H9 (cell line): ENCODE measurements at regions not wholly inside any gene's neighbourhood (a gene's known extent, or its start where the extent isn't known, plus 50 kb on each side); places are given as distances from the start of the nearest gene placed in this dataset.

Experiments used
- DNase-seq: peaks from one replicate; pipeline ENCODE4 v3.0.0-alpha.2; 2017
- H2AFZ ChIP-seq: one replicate; pipeline ENCODE4 v1.6.1; 2013; ENCODE audit warnings: mild to moderate bottlenecking, low read length, control low read depth, moderate library complexity
- H2AK5ac ChIP-seq: 2 replicates; pipeline ENCODE4 v1.6.1; 2013; ENCODE audit warnings: low read length, control low read depth, mixed read lengths; ENCODE audit not compliant: insufficient read length
- H2BK120ac ChIP-seq: one replicate; pipeline ENCODE4 v1.6.1; 2013; ENCODE audit warnings: low read depth, mild to moderate bottlenecking, low read length, control low read depth, inconsistent platforms; ENCODE audit not compliant: poor library complexity, severe bottlenecking
- H2BK12ac ChIP-seq: 2 replicates; pipeline ENCODE4 v1.6.1; 2013; ENCODE audit warnings: low read length, control low read depth, mixed read lengths, low read depth; ENCODE audit not compliant: insufficient read length
- H2BK15ac ChIP-seq: 2 replicates; pipeline ENCODE4 v1.6.1; 2013; ENCODE audit warnings: low read depth, low read length, control low read depth
- H2BK20ac ChIP-seq: one replicate; pipeline ENCODE4 v1.6.1; 2013; ENCODE audit warnings: low read depth, mild to moderate bottlenecking, low read length, control low read depth, inconsistent platforms; ENCODE audit not compliant: poor library complexity, severe bottlenecking
- H2BK5ac ChIP-seq: 2 replicates; pipeline ENCODE4 v1.6.1; 2013; ENCODE audit warnings: low read length, control low read depth, mixed read lengths; ENCODE audit not compliant: insufficient read length
- H3K14ac ChIP-seq: 2 replicates; pipeline ENCODE4 v1.6.1; 2013; ENCODE audit warnings: low read length, control low read depth; ENCODE audit not compliant: insufficient read depth
- H3K18ac ChIP-seq: 2 replicates; pipeline ENCODE4 v1.6.1; 2013; ENCODE audit warnings: low read depth, mild to moderate bottlenecking, mixed read lengths, low read length, control low read depth; ENCODE audit not compliant: insufficient read length
- H3K23ac ChIP-seq: 2 replicates; pipeline ENCODE4 v1.6.1; 2013; ENCODE audit warnings: low read length, control low read depth, mixed read lengths, low read depth; ENCODE audit not compliant: insufficient read length
- H3K23me2 ChIP-seq: 2 replicates; pipeline ENCODE4 v1.6.1; 2013; ENCODE audit warnings: low read depth, mild to moderate bottlenecking, mixed read lengths, low read length, control low read depth; ENCODE audit not compliant: insufficient read length, poor library complexity, severe bottlenecking
- H3K27ac ChIP-seq: 2 replicates; pipeline ENCODE4 v1.5.1; 2013; ENCODE audit warnings: low read length, control low read depth, mixed read lengths, low read depth; ENCODE audit not compliant: insufficient read length
- H3K27me3 ChIP-seq: 2 replicates; pipeline ENCODE4 v1.6.1; 2013; ENCODE audit warnings: low read length, control low read depth, inconsistent platforms; ENCODE audit not compliant: insufficient read depth
- H3K4ac ChIP-seq: 2 replicates; pipeline ENCODE4 v1.6.1; 2013; ENCODE audit warnings: low read depth, mild to moderate bottlenecking, control low read depth, inconsistent platforms, low read length, moderate library complexity
- H3K4me1 ChIP-seq: 2 replicates; pipeline ENCODE4 v1.6.1; 2013; ENCODE audit warnings: low read length, control low read depth, inconsistent platforms; ENCODE audit not compliant: insufficient read depth
- H3K4me2 ChIP-seq: 2 replicates; pipeline ENCODE4 v1.6.1; 2013; ENCODE audit warnings: low read length, control low read depth, mixed read lengths; ENCODE audit not compliant: insufficient read length, insufficient read depth
- H3K56ac ChIP-seq: 2 replicates; pipeline ENCODE4 v1.6.1; 2013; ENCODE audit warnings: low read depth, mild to moderate bottlenecking, mixed read lengths, low read length, control low read depth; ENCODE audit not compliant: insufficient read length
- H3K79me1 ChIP-seq: 2 replicates; pipeline ENCODE4 v1.6.1; 2013; ENCODE audit warnings: low read depth, mild to moderate bottlenecking, moderate library complexity, low read length, control low read depth, inconsistent platforms; ENCODE audit not compliant: insufficient read depth, poor library complexity, severe bottlenecking
- H3K79me2 ChIP-seq: 2 replicates; pipeline ENCODE4 v1.6.1; 2013; ENCODE audit warnings: low read length, control low read depth, inconsistent platforms; ENCODE audit not compliant: insufficient read depth
- H3K9ac ChIP-seq: 2 replicates; pipeline ENCODE4 v1.6.1; 2013; ENCODE audit warnings: low read length, control low read depth, mixed read lengths; ENCODE audit not compliant: insufficient read length; ENCODE audit errors: extremely low read depth
- H3K9me3 ChIP-seq: one replicate; pipeline ENCODE4 v1.6.1; 2013; ENCODE audit warnings: low read depth, low read length, inconsistent platforms; ENCODE audit not compliant: control insufficient read depth
- H3T11ph ChIP-seq: one replicate; pipeline ENCODE4 v1.6.1; 2013; ENCODE audit warnings: mild to moderate bottlenecking, low read length, control low read depth, inconsistent platforms
- H4K20me1 ChIP-seq: one replicate; pipeline ENCODE4 v1.6.1; 2013; ENCODE audit not compliant: control insufficient read depth, insufficient read length, insufficient read depth
- H4K5ac ChIP-seq: 2 replicates; pipeline ENCODE4 v1.6.1; 2013; ENCODE audit warnings: low read depth, mild to moderate bottlenecking, mixed read lengths, low read length, control low read depth; ENCODE audit not compliant: insufficient read length
- H4K8ac ChIP-seq: replicated peaks from 2 replicates; pipeline ENCODE4 v1.6.1; 2013; ENCODE audit warnings: low read length, control low read depth, mixed read lengths, low read depth; ENCODE audit not compliant: insufficient read length
- H4K91ac ChIP-seq: 2 replicates; pipeline ENCODE4 v1.6.1; 2013; ENCODE audit warnings: low read depth, mild to moderate bottlenecking, moderate library complexity, mixed read lengths, low read length, control low read depth; ENCODE audit not compliant: insufficient read length
- H3K27ac Mint-ChIP-seq, 3 experiments: 2 replicates in 2 of 3; 3 replicates in 1 of 3; pipeline ENCODE4 v1.8.0; 2020 to 2021; ENCODE audit warnings: mixed read lengths in 3 of 3, mild to moderate bottlenecking in 1 of 3, moderate library complexity in 1 of 3
- H3K27me3 Mint-ChIP-seq: 2 replicates; pipeline ENCODE4 v1.8.0; 2021; ENCODE audit warnings: low read depth, mild to moderate bottlenecking, moderate library complexity, mixed read lengths
- H3K36me3 Mint-ChIP-seq, 3 experiments: 2 replicates in 2 of 3; 3 replicates in 1 of 3; pipeline ENCODE4 v1.8.0; 2020 to 2021; ENCODE audit warnings: low read depth in 3 of 3, mixed read lengths in 3 of 3; ENCODE audit not compliant: insufficient read depth in 1 of 3
- H3K4me1 Mint-ChIP-seq, 2 experiments: 2 replicates each; pipeline ENCODE4 v1.8.0; 2020; ENCODE audit warnings: mixed read lengths in 2 of 2
- H3K4me3 Mint-ChIP-seq, 2 experiments: 2 replicates in 1 of 2; 3 replicates in 1 of 2; pipeline ENCODE4 v1.8.0; 2020 to 2021; ENCODE audit warnings: mild to moderate bottlenecking in 2 of 2, mixed read lengths in 2 of 2, moderate library complexity in 1 of 2
- H3K9me3 Mint-ChIP-seq, 2 experiments: 2 replicates in 1 of 2; 3 replicates in 1 of 2; pipeline ENCODE4 v1.8.0; 2020; ENCODE audit warnings: mild to moderate bottlenecking in 2 of 2, mixed read lengths in 2 of 2, moderate library complexity in 1 of 2
- WGBS: extraction: QIAGEN DNeasy Blood & Tissue Kit; methylation state at CpG from one replicate; pipeline ENCODE4 v1.1.7; 2013; ENCODE audit warnings: missing lambda C conversion rate, low lambda C conversion rate, mixed read lengths; ENCODE audit not compliant: insufficient read length; ENCODE audit errors: extremely low coverage; 5-methylcytosine and 5-hydroxymethylcytosine counted together
- TF ChIP-seq, protein P1 (sequence below): fragments of 200-600 bp; sonication (generic); conservative IDR thresholded peaks from 3 replicates; pipeline ENCODE4 v1.8.0; 2021; ENCODE audit warnings: antibody characterized with exemption, mild to moderate bottlenecking

DNA sequence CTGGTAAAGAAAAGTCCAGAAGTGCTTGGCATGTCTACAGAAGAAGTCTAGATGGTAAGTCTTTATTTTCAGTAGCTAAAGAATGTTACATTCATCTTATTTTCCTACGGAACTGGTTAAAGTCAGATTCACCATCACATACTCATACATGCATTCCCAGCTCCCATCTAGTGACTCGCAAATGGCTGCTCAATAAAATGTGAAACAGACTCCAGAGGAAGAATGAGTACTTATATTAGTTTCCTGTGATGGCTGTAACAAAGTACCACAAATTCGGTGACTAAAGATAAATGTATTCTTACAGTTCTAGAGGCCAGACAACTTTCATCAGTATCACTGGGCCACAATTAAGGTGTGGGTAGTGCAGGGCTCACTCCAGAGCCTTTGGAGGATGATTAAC lies 797.2 kb downstream of the SATB2 start:
- no peaks in the 10 kb centered on the region for H3K27me3 Mint-ChIP-seq
- no peak overlapping the region for H4K8ac ChIP-seq
- H3K27me3 ChIP-seq = no peaks in the 10 kb centered on the region
- no peak overlapping the region for H2BK5ac ChIP-seq
- H3K79me2 ChIP-seq = no peaks in the 10 kb centered on the region
- no peak overlapping the region for H2BK12ac ChIP-seq
- WGBS = no CpG with 5 or more reads among the region's 3 CpGs
- H3K27ac Mint-ChIP-seq = no peak overlapping the region
- no peaks in the 10 kb centered on the region for H3K4me1 ChIP-seq
- H3K9ac ChIP-seq = no peak overlapping the region
- no peak overlapping the region for H3K27ac ChIP-seq
- H2AK5ac ChIP-seq = no peak overlapping the region
- no peak overlapping the region for H3K4me2 ChIP-seq
- H2BK15ac ChIP-seq = no peak overlapping the region
- no peak overlapping the region for H4K5ac ChIP-seq
- no peak overlapping the region for H3K23ac ChIP-seq
- H4K20me1 ChIP-seq = no peaks in the 10 kb centered on the region
- no peak overlapping the region for H4K91ac ChIP-seq
- no peaks in the 10 kb centered on the region for H3K9me3 ChIP-seq
- no peak overlapping the region for H2BK20ac ChIP-seq
- no peak overlapping the region for H3K14ac ChIP-seq
- no peak overlapping the region for H3T11ph ChIP-seq
- H3K4ac ChIP-seq = no peak overlapping the region
- H2BK120ac ChIP-seq = no peak overlapping the region
- TF ChIP-seq, protein P1, sequence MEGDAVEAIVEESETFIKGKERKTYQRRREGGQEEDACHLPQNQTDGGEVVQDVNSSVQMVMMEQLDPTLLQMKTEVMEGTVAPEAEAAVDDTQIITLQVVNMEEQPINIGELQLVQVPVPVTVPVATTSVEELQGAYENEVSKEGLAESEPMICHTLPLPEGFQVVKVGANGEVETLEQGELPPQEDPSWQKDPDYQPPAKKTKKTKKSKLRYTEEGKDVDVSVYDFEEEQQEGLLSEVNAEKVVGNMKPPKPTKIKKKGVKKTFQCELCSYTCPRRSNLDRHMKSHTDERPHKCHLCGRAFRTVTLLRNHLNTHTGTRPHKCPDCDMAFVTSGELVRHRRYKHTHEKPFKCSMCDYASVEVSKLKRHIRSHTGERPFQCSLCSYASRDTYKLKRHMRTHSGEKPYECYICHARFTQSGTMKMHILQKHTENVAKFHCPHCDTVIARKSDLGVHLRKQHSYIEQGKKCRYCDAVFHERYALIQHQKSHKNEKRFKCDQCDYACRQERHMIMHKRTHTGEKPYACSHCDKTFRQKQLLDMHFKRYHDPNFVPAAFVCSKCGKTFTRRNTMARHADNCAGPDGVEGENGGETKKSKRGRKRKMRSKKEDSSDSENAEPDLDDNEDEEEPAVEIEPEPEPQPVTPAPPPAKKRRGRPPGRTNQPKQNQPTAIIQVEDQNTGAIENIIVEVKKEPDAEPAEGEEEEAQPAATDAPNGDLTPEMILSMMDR = no peak
- no peak overlapping the region for H3K56ac ChIP-seq
- no peak overlapping the region for H3K18ac ChIP-seq
- no peak for DNase-seq
- H2AFZ ChIP-seq = no peak overlapping the region
- no peaks in the 10 kb centered on the region for H3K4me1 Mint-ChIP-seq
- H3K79me1 ChIP-seq = no peaks in the 10 kb centered on the region
- no peaks in the 10 kb centered on the region for H3K23me2 ChIP-seq
- H3K9me3 Mint-ChIP-seq = no peaks in the 10 kb centered on the region
- no peaks in the 10 kb centered on the region for H3K36me3 Mint-ChIP-seq
- H3K4me3 Mint-ChIP-seq = no peak overlapping the region
